Endodermal cell (in vitro differentiated cells): ENCODE measurements at regions not wholly inside any gene's neighbourhood (a gene's known extent, or its start where the extent isn't known, plus 50 kb on each side); places are given as distances from the start of the nearest gene placed in this dataset.

Experiments used
- DNase-seq: peaks from one replicate; pipeline ENCODE4 v3.0.0-alpha.2; 2017
- H3K27ac ChIP-seq: 2 replicates; pipeline ENCODE4 v1.5.1; 2013; ENCODE audit warnings: mild to moderate bottlenecking, low read depth, low read length, moderate library complexity
- H3K27me3 ChIP-seq: 2 replicates; pipeline ENCODE4 v1.6.1; 2013; ENCODE audit warnings: mild to moderate bottlenecking, low read length, moderate library complexity; ENCODE audit not compliant: insufficient read depth, control insufficient read depth, poor library complexity, severe bottlenecking
- H3K36me3 ChIP-seq: 2 replicates; pipeline ENCODE4 v1.7.0; 2013; ENCODE audit warnings: mild to moderate bottlenecking, low read length, moderate library complexity; ENCODE audit not compliant: control insufficient read depth, insufficient read depth
- H3K4me1 ChIP-seq: one replicate; pipeline ENCODE4 v1.7.0; 2013; ENCODE audit warnings: low read length; ENCODE audit not compliant: control insufficient read depth, insufficient read depth
- H3K4me3 ChIP-seq: 2 replicates; pipeline ENCODE4 v1.5.1; 2013; ENCODE audit warnings: mild to moderate bottlenecking, low read length, moderate library complexity
- H3K9ac ChIP-seq: 2 replicates; pipeline ENCODE4 v1.6.1; 2013; ENCODE audit warnings: mild to moderate bottlenecking, low read length, moderate library complexity; ENCODE audit not compliant: poor library complexity, severe bottlenecking; ENCODE audit errors: extremely low read depth
- H3K9me3 ChIP-seq: 2 replicates; pipeline ENCODE4 v1.6.1; 2013; ENCODE audit warnings: mild to moderate bottlenecking, low read length, moderate library complexity; ENCODE audit not compliant: control insufficient read depth
- H3K27ac Mint-ChIP-seq: 2 replicates; pipeline ENCODE4 v1.8.0; 2020; ENCODE audit warnings: mixed read lengths
- H3K27me3 Mint-ChIP-seq: 2 replicates; pipeline ENCODE4 v1.8.0; 2021; ENCODE audit warnings: mild to moderate bottlenecking, mixed read lengths; ENCODE audit not compliant: insufficient read depth
- H3K36me3 Mint-ChIP-seq: 2 replicates; pipeline ENCODE4 v1.8.0; 2020; ENCODE audit warnings: low read depth, mixed read lengths
- H3K4me1 Mint-ChIP-seq: 2 replicates; pipeline ENCODE4 v1.8.0; 2020; ENCODE audit warnings: mixed read lengths
- H3K4me3 Mint-ChIP-seq: 2 replicates; pipeline ENCODE4 v1.8.0; 2020; ENCODE audit warnings: mild to moderate bottlenecking, moderate library complexity, mixed read lengths
- H3K9me3 Mint-ChIP-seq: 2 replicates; pipeline ENCODE4 v1.8.0; 2020; ENCODE audit warnings: mild to moderate bottlenecking, mixed read lengths
- CTCF ChIP-seq: fragments of 200-600 bp; sonication (generic); conservative IDR thresholded peaks from 2 replicates; pipeline ENCODE4 v1.5.0; 2021; ENCODE audit warnings: antibody characterized with exemption, mild to moderate bottlenecking
- WGBS, 2 experiments: methylation state at CpG; one replicate each; pipeline versions ENCODE4 v1.1.5 to v1.1.7; 2013; ENCODE audit warnings: missing lambda C conversion rate in 2 of 2, mixed read lengths in 1 of 2; ENCODE audit not compliant: insufficient coverage in 1 of 2, insufficient read length in 1 of 2; 5-methylcytosine and 5-hydroxymethylcytosine counted together

GRCh38 chr14:76657846-76658245 is 103.4 kb upstream of the VASH1 start:
- Mint-ChIP-seq H3K27me3 (peaks cover 3% of the 10 kb centered on the region), H3K27ac (no peak overlapping the region), H3K4me1 (no peaks in the 10 kb centered on the region), H3K36me3 (no peaks in the 10 kb centered on the region), H3K9me3 (peaks cover 27% of the 10 kb centered on the region), H3K4me3 (no peak overlapping the region)
- TF ChIP-seq CTCF, result no peak
- Histone ChIP-seq H3K4me1 (no peaks in the 10 kb centered on the region), H3K36me3 (no peaks in the 10 kb centered on the region), H3K27me3 (no peaks in the 10 kb centered on the region), H3K27ac (no peak overlapping the region), H3K4me3 (no peak overlapping the region), H3K9me3 (peaks cover 24% of the 10 kb centered on the region), H3K9ac (no peak overlapping the region)
- no peak for DNase-seq

DNA sequence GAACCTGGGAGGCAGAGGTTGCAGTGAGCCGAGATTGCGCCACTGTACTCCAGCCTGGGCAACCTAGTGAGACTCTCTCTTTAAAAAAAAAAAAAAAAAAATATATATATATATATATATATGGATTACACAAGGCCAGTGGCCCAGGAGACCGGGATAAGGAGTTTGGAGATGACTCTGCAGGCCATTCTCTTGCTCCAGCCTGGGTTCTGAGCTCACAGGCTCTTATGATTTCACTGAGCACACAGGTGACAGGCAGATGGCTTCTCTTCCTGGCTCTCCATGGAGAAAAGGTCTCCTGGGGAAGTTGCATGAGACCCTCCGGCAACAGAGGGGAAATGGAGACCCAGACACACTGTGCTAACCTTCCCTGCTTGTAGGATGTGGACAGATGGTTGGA is 98.7 kb upstream of the VASH1 start:
- no peaks in the 10 kb centered on the region for H3K27me3 ChIP-seq
- H3K4me3 ChIP-seq, result no peak overlapping the region
- no peak for DNase-seq
- H3K4me3 Mint-ChIP-seq, result no peak overlapping the region
- no peaks in the 10 kb centered on the region for H3K36me3 Mint-ChIP-seq
- H3K27ac Mint-ChIP-seq, result no peak overlapping the region
- H3K9me3 Mint-ChIP-seq, result peaks cover 39% of the 10 kb centered on the region
- peaks cover 26% of the 10 kb centered on the region for H3K9me3 ChIP-seq
- H3K9ac ChIP-seq, result no peak overlapping the region
- no peak overlapping the region for H3K27ac ChIP-seq
- H3K4me1 ChIP-seq, result peaks cover 5% of the 10 kb centered on the region
- WGBS, 2 experiments, result 93 to 100% methylated on average over 1 to 3 of the region's 4 CpGs
- TF ChIP-seq CTCF, result no peak
- no peaks in the 10 kb centered on the region for H3K36me3 ChIP-seq
- H3K27me3 Mint-ChIP-seq, result peaks cover 3% of the 10 kb centered on the region
- peaks cover 20% of the 10 kb centered on the region for H3K4me1 Mint-ChIP-seq

DNA sequence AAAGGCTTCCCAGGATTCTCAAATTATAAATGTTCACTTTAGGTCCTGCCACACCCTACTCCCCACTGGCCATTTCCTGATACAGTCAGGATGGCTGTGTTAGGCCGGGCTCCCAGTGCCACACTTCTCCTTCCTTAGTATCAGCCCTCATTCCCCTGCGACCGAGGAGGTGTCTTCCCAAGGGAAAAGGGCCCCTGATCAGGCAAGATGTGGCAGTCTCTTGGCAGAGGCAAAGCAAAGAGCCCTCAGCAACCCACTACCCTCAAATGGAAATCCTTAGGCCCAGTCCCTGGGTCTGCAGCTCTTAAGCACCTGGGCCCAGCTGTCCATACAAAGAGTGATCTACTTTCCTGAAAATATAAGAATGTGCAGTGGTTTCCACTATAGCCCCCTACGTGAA is 96.5 kb upstream of the VASH1 start:
- TF ChIP-seq CTCF, result no peak
- Histone ChIP-seq H3K4me3 (no peak overlapping the region), H3K27ac (no peak overlapping the region), H3K9ac (no peak overlapping the region), H3K9me3 (peaks cover 27% of the 10 kb centered on the region), H3K4me1 (peaks cover 5% of the 10 kb centered on the region), H3K36me3 (no peaks in the 10 kb centered on the region), H3K27me3 (no peaks in the 10 kb centered on the region)
- peaks cover 41% of the 10 kb centered on the region for H3K9me3 Mint-ChIP-seq
- H3K4me1 Mint-ChIP-seq, result peaks cover 20% of the 10 kb centered on the region
- no peak for DNase-seq
- H3K4me3 Mint-ChIP-seq, result no peak overlapping the region
- peaks cover 4% of the 10 kb centered on the region for H3K36me3 Mint-ChIP-seq
- H3K27me3 Mint-ChIP-seq, result peaks cover 3% of the 10 kb centered on the region
- H3K27ac Mint-ChIP-seq, result no peak overlapping the region
- 87 to 100% methylated on average over 1 to 4 of the region's 4 CpGs for WGBS, 2 experiments
